HCEC 1CT (cell line): ENCODE measurements at regions not wholly inside any gene's neighbourhood (a gene's known extent, or its start where the extent isn't known, plus 50 kb on each side); places are given as distances from the start of the nearest gene placed in this dataset.

Experiments used
- DNase-seq: peaks from one replicate; pipeline ENCODE4 v3.0.0-alpha.2; 2017

- DNase-seq: no peak
These were observed 396.1 kb downstream of the MAN2A1 start for GRCh38 chr5:110085826-110086225.

GRCh38 chr5:110086658-110087388 is 397.1 kb downstream of the MAN2A1 start:
- peak; percentile 86 for DNase-seq

- no peak for DNase-seq
These were observed 398.1 kb downstream of the MAN2A1 start for GRCh38 chr5:110087829-110088228.

- no peak for DNase-seq
These were observed 399.1 kb downstream of the MAN2A1 start for GRCh38 chr5:110088676-110089436.

GRCh38 chr5:110092955-110093785 is 403.4 kb downstream of the MAN2A1 start:
- no peak for DNase-seq

- DNase-seq: no peak
These were observed 404.4 kb downstream of the MAN2A1 start for GRCh38 chr5:110094109-110094508.

- DNase-seq: no peak
These were observed 404.8 kb downstream of the MAN2A1 start for GRCh38 chr5:110094548-110094947.

- DNase-seq: no peak
These were observed 406.7 kb downstream of the MAN2A1 start for GRCh38 chr5:110096419-110096818.

- DNase-seq: no peak
These were observed 409.8 kb downstream of the MAN2A1 start for GRCh38 chr5:110099572-110099971.

- no peak for DNase-seq
These were observed 413.4 kb downstream of the MAN2A1 start for GRCh38 chr5:110103081-110103480.

- DNase-seq: no peak
These were observed 414.5 kb downstream of the MAN2A1 start for GRCh38 chr5:110104060-110104725.

GRCh38 chr5:110104726-110105669 is 415.3 kb downstream of the MAN2A1 start:
- DNase-seq: no peak

- DNase-seq: no peak
These were observed 416.0 kb downstream of the MAN2A1 start for GRCh38 chr5:110105692-110106091.

- no peak for DNase-seq
These were observed 417.0 kb downstream of the MAN2A1 start for GRCh38 chr5:110106750-110107149.

GRCh38 chr5:110108520-110108919 is 418.8 kb downstream of the MAN2A1 start:
- no peak for DNase-seq

- DNase-seq: no peak
These were observed 419.9 kb downstream of the MAN2A1 start for GRCh38 chr5:110109667-110110066.

- no peak for DNase-seq
These were observed 422.6 kb downstream of the MAN2A1 start for GRCh38 chr5:110112348-110112747.

GRCh38 chr5:110115503-110115902 is 425.8 kb downstream of the MAN2A1 start:
- DNase-seq: peak; percentile 8

GRCh38 chr5:110116539-110116938 is 426.8 kb downstream of the MAN2A1 start:
- DNase-seq: no peak

GRCh38 chr5:110134963-110135935 is 445.5 kb downstream of the MAN2A1 start:
- no peak for DNase-seq
